ENCODE measurements at regions not wholly inside any gene's neighbourhood (a gene's known extent, or its start where the extent isn't known, plus 50 kb on each side); places are given as distances from the start of the nearest gene placed in this dataset.

DNA sequence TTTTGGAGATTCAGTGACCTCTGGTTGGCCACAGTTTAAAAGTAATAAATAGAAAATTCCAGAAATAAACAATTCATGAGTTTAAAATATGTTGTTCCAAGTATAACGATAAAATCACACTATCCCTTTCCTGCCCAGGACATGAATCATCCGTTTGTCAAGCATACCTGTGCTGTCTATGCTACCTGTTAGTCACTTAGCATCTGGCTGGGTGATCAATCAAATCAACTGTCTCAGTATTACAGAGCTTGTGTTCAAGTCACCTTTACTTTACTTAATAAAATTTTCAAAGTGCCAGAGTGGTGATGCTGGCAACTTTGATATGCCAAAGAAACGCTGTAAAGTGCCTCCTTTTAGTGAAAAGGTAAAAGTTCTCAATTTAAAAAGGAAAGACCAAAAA, 979.5 kb upstream of the NDST4 start:
- H3K4me3 ChIP-seq: no peak overlapping the region
- no peak overlapping the region for H3K27ac ChIP-seq (ENCODE audit: low read depth in 1 of 2, low read length in 1 of 2)
- H3K9me3 ChIP-seq (ENCODE audit: control insufficient read depth in 4 of 4, insufficient read depth in 3 of 4, low read length in 3 of 4): peaks cover 0 to 5% (median 1%) of the 10 kb centered on the region in 4 donors
- WGBS, 2 donors: 67 to 85% methylated on average over 3 of the region's 3 CpGs
- no peak overlapping the region for H3K9ac ChIP-seq (ENCODE audit: insufficient read depth in 1 of 2, low read length in 2 of 2)
- no peak for ATAC-seq (ENCODE audit: insufficient read depth, low FRiP score)
- no peaks in the 10 kb centered on the region for H3K36me3 ChIP-seq (ENCODE audit: control insufficient read depth in 4 of 4, insufficient read depth in 4 of 4, low read length in 4 of 4)
- no peaks in the 10 kb centered on the region for H3K4me1 ChIP-seq (ENCODE audit: control insufficient read depth in 5 of 5, insufficient read depth in 5 of 5, low read length in 5 of 5)
- TF ChIP-seq, protein P1, sequence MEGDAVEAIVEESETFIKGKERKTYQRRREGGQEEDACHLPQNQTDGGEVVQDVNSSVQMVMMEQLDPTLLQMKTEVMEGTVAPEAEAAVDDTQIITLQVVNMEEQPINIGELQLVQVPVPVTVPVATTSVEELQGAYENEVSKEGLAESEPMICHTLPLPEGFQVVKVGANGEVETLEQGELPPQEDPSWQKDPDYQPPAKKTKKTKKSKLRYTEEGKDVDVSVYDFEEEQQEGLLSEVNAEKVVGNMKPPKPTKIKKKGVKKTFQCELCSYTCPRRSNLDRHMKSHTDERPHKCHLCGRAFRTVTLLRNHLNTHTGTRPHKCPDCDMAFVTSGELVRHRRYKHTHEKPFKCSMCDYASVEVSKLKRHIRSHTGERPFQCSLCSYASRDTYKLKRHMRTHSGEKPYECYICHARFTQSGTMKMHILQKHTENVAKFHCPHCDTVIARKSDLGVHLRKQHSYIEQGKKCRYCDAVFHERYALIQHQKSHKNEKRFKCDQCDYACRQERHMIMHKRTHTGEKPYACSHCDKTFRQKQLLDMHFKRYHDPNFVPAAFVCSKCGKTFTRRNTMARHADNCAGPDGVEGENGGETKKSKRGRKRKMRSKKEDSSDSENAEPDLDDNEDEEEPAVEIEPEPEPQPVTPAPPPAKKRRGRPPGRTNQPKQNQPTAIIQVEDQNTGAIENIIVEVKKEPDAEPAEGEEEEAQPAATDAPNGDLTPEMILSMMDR (IDR thresholded peaks at IDR 0.05; ENCODE audit: control extremely low read depth, extremely low read depth): no peak
- H3K27me3 ChIP-seq (ENCODE audit: control insufficient read depth in 3 of 3, insufficient read depth in 3 of 3, low read length in 2 of 3): no peaks in the 10 kb centered on the region
- DNase-seq: no peak

DNA sequence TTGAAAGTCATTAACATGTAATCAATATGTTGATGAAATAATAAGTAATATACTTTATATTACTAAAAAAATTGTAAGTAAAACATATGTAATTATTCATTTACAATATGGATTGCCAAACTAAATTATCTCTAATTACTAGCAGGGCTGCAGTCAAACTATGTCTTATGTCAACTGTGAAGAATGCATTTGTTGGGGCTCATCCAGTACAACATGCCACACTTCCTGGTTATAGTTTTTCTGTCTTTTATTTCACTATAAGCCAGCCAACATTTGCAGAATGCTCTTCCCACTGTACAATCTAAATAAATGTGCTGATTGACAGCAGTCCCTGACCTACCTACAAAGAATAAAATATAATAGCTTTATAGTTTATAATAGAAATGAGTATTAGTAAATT, 975.4 kb upstream of the NDST4 start:
- no peak overlapping the region for H3K27ac ChIP-seq (ENCODE audit: low read depth in 1 of 2, low read length in 1 of 2)
- no peaks in the 10 kb centered on the region for H3K36me3 ChIP-seq (ENCODE audit: control insufficient read depth in 4 of 4, insufficient read depth in 4 of 4, low read length in 4 of 4)
- H3K9ac ChIP-seq (ENCODE audit: insufficient read depth in 1 of 2, low read length in 2 of 2): no peak overlapping the region
- ATAC-seq (ENCODE audit: insufficient read depth, low FRiP score): no peak
- TF ChIP-seq, protein P1 (IDR thresholded peaks at IDR 0.05; ENCODE audit: control extremely low read depth, extremely low read depth): no peak
- H3K4me3 ChIP-seq: no peak overlapping the region
- no peaks in the 10 kb centered on the region for H3K27me3 ChIP-seq (ENCODE audit: control insufficient read depth in 3 of 3, insufficient read depth in 3 of 3, low read length in 2 of 3)
- H3K9me3 ChIP-seq (ENCODE audit: control insufficient read depth in 4 of 4, insufficient read depth in 3 of 4, low read length in 3 of 4): no peaks in the 10 kb centered on the region
- no peaks in the 10 kb centered on the region for H3K4me1 ChIP-seq (ENCODE audit: control insufficient read depth in 5 of 5, insufficient read depth in 5 of 5, low read length in 5 of 5)
- DNase-seq: peak in 2 of 3 donors; percentile 33 to 65

DNA sequence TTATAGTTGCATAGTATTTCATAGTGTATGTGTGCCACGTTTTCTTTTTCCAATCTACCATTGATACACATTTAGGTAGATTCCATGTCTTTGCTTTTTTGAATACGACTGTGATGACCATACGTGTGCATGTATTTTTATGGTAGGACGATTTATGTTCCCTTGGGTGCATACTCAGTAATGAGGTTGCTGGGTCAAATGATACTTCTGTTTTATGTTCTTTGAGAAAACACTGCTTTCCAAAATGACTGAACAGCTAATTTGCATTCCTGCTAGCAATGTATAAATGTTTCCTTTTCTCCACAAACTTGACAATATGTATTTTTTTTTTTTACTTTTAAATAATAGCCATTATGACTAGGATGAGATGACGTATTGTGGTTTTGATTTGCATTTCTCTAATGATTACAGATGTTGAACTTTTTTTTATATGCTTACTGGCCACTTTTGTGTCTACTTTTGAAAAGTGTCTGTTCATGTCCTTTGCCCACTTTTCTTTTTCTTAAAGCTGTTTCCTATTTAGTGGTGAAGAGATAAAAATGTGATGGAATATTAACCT, 969.5 kb upstream of the NDST4 start:
- ATAC-seq (ENCODE audit: insufficient read depth, low FRiP score): no peak
- TF ChIP-seq, protein P1 (IDR thresholded peaks at IDR 0.05; ENCODE audit: control extremely low read depth, extremely low read depth): no peak
- Histone ChIP-seq H3K36me3 (ENCODE audit: control insufficient read depth in 4 of 4, insufficient read depth in 4 of 4, low read length in 4 of 4) (no peaks in the 10 kb centered on the region), H3K27me3 (ENCODE audit: control insufficient read depth in 3 of 3, insufficient read depth in 3 of 3, low read length in 2 of 3) (no peaks in the 10 kb centered on the region), H3K4me3 (no peak overlapping the region), H3K9me3 (ENCODE audit: control insufficient read depth in 4 of 4, insufficient read depth in 3 of 4, low read length in 3 of 4) (no peaks in the 10 kb centered on the region), H3K4me1 (ENCODE audit: control insufficient read depth in 5 of 5, insufficient read depth in 5 of 5, low read length in 5 of 5) (no peaks in the 10 kb centered on the region), H3K9ac (ENCODE audit: insufficient read depth in 1 of 2, low read length in 2 of 2) (no peak overlapping the region), H3K27ac (ENCODE audit: low read depth in 1 of 2, low read length in 1 of 2) (no peak overlapping the region)
- no peak for DNase-seq
- WGBS, 2 donors: 88 to 90% methylated on average over 5 of the region's 5 CpGs

DNA sequence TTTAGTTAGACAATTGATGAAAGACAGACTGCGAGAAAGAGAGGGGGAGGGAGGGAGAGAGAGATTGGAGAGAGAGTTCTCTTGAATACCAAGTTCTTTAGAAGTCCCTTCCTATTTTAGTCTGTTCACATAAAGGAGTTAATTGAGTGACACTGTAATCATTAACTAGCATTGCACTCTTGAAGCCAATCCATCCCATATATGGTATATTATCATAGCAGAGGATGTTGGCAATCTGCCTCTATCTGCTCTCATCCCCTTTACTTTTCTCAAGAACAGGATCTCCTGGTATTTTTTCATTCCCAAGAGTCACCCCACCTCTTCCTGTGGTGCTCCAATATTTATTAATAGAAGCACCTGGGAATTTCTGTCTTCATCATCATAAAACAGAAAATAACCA, 959.6 kb upstream of the NDST4 start:
- no peaks in the 10 kb centered on the region for H3K9me3 ChIP-seq (ENCODE audit: control insufficient read depth in 4 of 4, insufficient read depth in 3 of 4, low read length in 3 of 4)
- no peak overlapping the region for H3K9ac ChIP-seq (ENCODE audit: insufficient read depth in 1 of 2, low read length in 2 of 2)
- no peaks in the 10 kb centered on the region for H3K4me1 ChIP-seq (ENCODE audit: control insufficient read depth in 5 of 5, insufficient read depth in 5 of 5, low read length in 5 of 5)
- no peaks in the 10 kb centered on the region for H3K36me3 ChIP-seq (ENCODE audit: control insufficient read depth in 4 of 4, insufficient read depth in 4 of 4, low read length in 4 of 4)
- DNase-seq: no peak
- TF ChIP-seq, protein P1 (IDR thresholded peaks at IDR 0.05; ENCODE audit: control extremely low read depth, extremely low read depth): no peak
- H3K27me3 ChIP-seq (ENCODE audit: control insufficient read depth in 3 of 3, insufficient read depth in 3 of 3, low read length in 2 of 3): no peaks in the 10 kb centered on the region
- WGBS, 2 donors: 71 to 72% methylated on average over 1 of the region's 1 CpG
- no peak overlapping the region for H3K4me3 ChIP-seq
- no peak overlapping the region for H3K27ac ChIP-seq (ENCODE audit: low read depth in 1 of 2, low read length in 1 of 2)
- ATAC-seq (ENCODE audit: insufficient read depth, low FRiP score): no peak

All from lung (tissue), 11 donors.